ENCODE measurements at regions not wholly inside any gene's neighbourhood (a gene's known extent, or its start where the extent isn't known, plus 50 kb on each side); places are given as distances from the start of the nearest gene placed in this dataset.

DNA sequence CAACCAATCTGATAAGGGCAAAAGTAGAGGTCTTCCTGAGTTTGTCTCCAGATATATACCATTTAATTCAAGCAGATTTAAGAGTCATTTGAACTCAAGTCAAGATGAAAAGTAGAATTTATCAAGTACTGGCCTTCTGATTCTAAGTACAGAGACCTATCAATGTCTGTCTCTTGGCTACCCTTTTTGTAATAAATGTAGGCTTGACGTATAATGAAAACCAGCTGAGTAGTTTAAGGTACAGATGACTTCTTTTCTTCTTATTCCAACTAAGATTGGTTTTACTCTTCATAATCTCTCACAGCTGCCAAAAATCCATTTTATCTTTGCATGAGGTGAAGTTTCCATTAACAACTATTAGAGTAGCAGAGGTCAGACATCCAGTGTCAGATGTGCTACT lies 867.6 kb downstream of the FAT4 start:
- TF ChIP-seq, protein P1, sequence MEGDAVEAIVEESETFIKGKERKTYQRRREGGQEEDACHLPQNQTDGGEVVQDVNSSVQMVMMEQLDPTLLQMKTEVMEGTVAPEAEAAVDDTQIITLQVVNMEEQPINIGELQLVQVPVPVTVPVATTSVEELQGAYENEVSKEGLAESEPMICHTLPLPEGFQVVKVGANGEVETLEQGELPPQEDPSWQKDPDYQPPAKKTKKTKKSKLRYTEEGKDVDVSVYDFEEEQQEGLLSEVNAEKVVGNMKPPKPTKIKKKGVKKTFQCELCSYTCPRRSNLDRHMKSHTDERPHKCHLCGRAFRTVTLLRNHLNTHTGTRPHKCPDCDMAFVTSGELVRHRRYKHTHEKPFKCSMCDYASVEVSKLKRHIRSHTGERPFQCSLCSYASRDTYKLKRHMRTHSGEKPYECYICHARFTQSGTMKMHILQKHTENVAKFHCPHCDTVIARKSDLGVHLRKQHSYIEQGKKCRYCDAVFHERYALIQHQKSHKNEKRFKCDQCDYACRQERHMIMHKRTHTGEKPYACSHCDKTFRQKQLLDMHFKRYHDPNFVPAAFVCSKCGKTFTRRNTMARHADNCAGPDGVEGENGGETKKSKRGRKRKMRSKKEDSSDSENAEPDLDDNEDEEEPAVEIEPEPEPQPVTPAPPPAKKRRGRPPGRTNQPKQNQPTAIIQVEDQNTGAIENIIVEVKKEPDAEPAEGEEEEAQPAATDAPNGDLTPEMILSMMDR (conservative IDR thresholded peaks at IDR 0.05 in 1 of 2, IDR thresholded peaks at IDR 0.05 in 1 of 2; ENCODE audit: low read depth in 1 of 2, low read length in 2 of 2) = no peak
- TF ChIP-seq EZH2 (IDR thresholded peaks at IDR 0.05; ENCODE audit: low read length, missing control alignments) = no peak

All from fibroblast of lung (primary cell).